Skeletal muscle satellite cell (primary cell): ENCODE measurements at regions not wholly inside any gene's neighbourhood (a gene's known extent, or its start where the extent isn't known, plus 50 kb on each side); places are given as distances from the start of the nearest gene placed in this dataset.
"Not testable (repeated sequence)": the region's sequence is repeated elsewhere in the genome, so short reads cannot be mapped to it uniquely, and the experiment has no call there.

Experiments
- H3K27me3 ChIP-seq: 2 replicates; pipeline ENCODE4 v1.7.0; 2013; ENCODE audit warnings: low read length; ENCODE audit not compliant: control insufficient read depth, insufficient read depth
- H3K36me3 ChIP-seq: 2 replicates; pipeline ENCODE4 v1.7.0; 2013; ENCODE audit warnings: mild to moderate bottlenecking, control low read depth, low read length; ENCODE audit not compliant: insufficient read depth
- H3K4me1 ChIP-seq: 2 replicates; pipeline ENCODE4 v1.7.0; 2013; ENCODE audit warnings: low read length; ENCODE audit not compliant: control insufficient read depth, insufficient read depth
- H3K4me2 ChIP-seq: 2 replicates; pipeline ENCODE4 v1.7.0; 2013; ENCODE audit warnings: mild to moderate bottlenecking, low read length
- H3K4me3 ChIP-seq: 2 replicates; pipeline ENCODE4 v1.7.0; 2013; ENCODE audit warnings: low read length
- H3K9ac ChIP-seq: 2 replicates; pipeline ENCODE4 v1.7.0; 2013; ENCODE audit warnings: mild to moderate bottlenecking, low read depth, low read length, moderate library complexity
- H3K9me3 ChIP-seq: replicated peaks from 2 replicates; pipeline ENCODE4 v1.7.0; 2013; ENCODE audit warnings: mild to moderate bottlenecking, control low read depth, low read length

DNA sequence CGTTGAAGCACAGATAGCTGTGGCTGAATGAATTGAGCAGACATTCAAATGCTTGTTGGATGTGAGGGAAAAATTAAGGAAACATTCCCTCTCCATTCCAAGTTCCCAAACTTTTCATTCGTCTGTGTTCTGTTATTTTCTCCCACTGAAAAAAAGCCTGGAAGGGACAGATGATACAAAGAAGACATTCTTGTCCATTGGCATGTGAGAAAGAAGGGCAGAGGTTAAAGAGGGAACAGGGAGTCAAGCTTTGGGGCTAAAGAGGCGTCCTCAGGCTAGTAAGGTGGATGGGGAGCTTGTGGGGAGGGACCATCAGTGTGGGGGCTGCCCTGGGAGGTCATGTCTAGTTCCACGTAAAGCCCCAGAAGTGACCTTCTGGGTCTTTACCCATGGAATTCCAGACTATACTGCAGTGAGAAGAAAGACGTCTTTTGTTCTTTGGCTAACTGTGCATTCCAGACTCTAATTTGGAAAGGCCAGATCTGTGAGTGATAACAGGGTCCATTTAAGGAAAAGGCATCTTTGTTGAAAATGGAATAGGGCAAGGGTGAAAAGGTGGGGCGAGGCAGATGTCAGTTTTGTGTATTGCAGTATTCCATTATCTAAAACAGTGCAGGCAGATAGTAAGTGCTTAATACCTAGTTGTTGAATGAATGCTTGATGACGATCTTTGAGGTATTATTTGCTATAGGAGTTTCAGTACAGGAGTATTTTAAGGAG, 117.5 kb downstream of the SOX4 start:
- Histone ChIP-seq H3K4me1 (no peaks in the 10 kb centered on the region), H3K9ac (no peak overlapping the region), H3K4me3 (no peak overlapping the region), H3K9me3 (no peaks in the 10 kb centered on the region), H3K4me2 (no peak overlapping the region), H3K27me3 (no peaks in the 10 kb centered on the region), H3K36me3 (no peaks in the 10 kb centered on the region)

GRCh38 chr6:21712213-21712612, 118.7 kb downstream of the SOX4 start:
- H3K27me3 ChIP-seq: no peaks in the 10 kb centered on the region

GRCh38 chr6:21713481-21713880, 119.9 kb downstream of the SOX4 start:
- no peaks in the 10 kb centered on the region for H3K4me1 ChIP-seq
- no peaks in the 10 kb centered on the region for H3K27me3 ChIP-seq
- no peaks in the 10 kb centered on the region for H3K9me3 ChIP-seq
- H3K36me3 ChIP-seq: no peaks in the 10 kb centered on the region
- H3K4me2 ChIP-seq: no peak overlapping the region
- H3K4me3 ChIP-seq: no peak overlapping the region
- H3K9ac ChIP-seq: no peak overlapping the region

More at GRCh38 chr6:21712213-21712612, 118.7 kb downstream of the SOX4 start:
- Histone ChIP-seq H3K4me2 (no peak overlapping the region), H3K4me3 (no peak overlapping the region), H3K36me3 (no peaks in the 10 kb centered on the region), H3K9me3 (no peaks in the 10 kb centered on the region), H3K4me1 (no peaks in the 10 kb centered on the region), H3K9ac (no peak overlapping the region)

GRCh38 chr6:21715180-21715579, 121.6 kb downstream of the SOX4 start:
- H3K4me1 ChIP-seq: no peaks in the 10 kb centered on the region
- no peaks in the 10 kb centered on the region for H3K27me3 ChIP-seq
- no peak overlapping the region for H3K4me2 ChIP-seq
- H3K9me3 ChIP-seq: no peaks in the 10 kb centered on the region
- H3K4me3 ChIP-seq: no peak overlapping the region
- no peaks in the 10 kb centered on the region for H3K36me3 ChIP-seq
- no peak overlapping the region for H3K9ac ChIP-seq

DNA sequence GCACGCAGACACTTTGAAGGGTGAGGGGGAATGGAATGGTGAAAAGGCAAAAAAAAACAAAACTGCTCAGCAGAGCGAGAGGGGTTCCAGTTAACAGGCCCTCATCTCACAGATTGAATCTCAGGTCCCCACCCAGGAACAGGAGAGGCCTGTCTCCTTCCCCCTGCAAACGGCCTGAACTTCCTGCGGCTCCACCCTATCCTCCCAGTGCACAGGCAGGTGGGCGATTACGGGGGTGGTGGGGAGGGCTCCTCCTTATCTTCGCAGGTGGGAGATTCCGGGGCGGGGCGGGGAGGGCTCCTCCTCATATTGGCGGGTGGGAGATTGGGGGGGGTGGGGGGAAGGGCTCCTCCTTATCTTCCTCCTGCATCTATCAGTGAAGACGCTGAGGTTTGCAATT, 129.0 kb downstream of the SOX4 start:
- Histone ChIP-seq H3K9ac (no peak overlapping the region), H3K4me1 (no peaks in the 10 kb centered on the region), H3K9me3 (no peaks in the 10 kb centered on the region), H3K4me2 (no peak overlapping the region), H3K36me3 (no peaks in the 10 kb centered on the region), H3K27me3 (no peaks in the 10 kb centered on the region), H3K4me3 (no peak overlapping the region)

- Histone ChIP-seq H3K9me3 (no peaks in the 10 kb centered on the region), H3K4me1 (peaks cover 3% of the 10 kb centered on the region), H3K27me3 (no peaks in the 10 kb centered on the region), H3K4me3 (no peak overlapping the region), H3K4me2 (no peak overlapping the region), H3K36me3 (no peaks in the 10 kb centered on the region), H3K9ac (no peak overlapping the region)
Observed at GRCh38 chr6:21726676-21727075, 133.1 kb downstream of the SOX4 start.

DNA sequence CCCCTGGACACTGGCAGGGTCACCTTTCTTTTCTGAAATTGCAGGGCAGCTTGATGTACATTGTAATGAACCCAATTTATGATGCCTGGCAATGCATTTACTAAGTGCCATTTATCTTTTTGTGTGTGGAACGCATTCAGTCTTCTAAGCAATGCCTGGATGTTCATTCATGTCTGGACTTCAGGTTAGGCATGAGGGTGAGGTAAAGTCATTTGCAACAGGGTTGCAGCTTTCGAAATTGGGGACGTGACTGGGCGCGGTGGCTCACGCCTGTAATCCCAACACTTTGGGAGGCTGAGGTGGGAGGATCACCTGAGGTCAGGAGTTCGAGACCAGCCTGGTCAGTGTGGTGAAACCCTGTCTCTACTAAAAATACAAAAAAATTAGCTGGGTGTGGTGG, 134.6 kb downstream of the SOX4 start:
- no peaks in the 10 kb centered on the region for H3K9me3 ChIP-seq
- H3K9ac ChIP-seq: no peak overlapping the region
- H3K36me3 ChIP-seq: no peaks in the 10 kb centered on the region
- no peak overlapping the region for H3K4me3 ChIP-seq
- no peak overlapping the region for H3K4me2 ChIP-seq
- no peaks in the 10 kb centered on the region for H3K27me3 ChIP-seq
- H3K4me1 ChIP-seq: peaks cover 14% of the 10 kb centered on the region

GRCh38 chr6:21729431-21729830, 135.9 kb downstream of the SOX4 start:
- Histone ChIP-seq H3K4me3 (no peak overlapping the region), H3K27me3 (no peaks in the 10 kb centered on the region), H3K4me1 (peaks cover 20% of the 10 kb centered on the region), H3K9ac (no peak overlapping the region), H3K9me3 (no peaks in the 10 kb centered on the region), H3K36me3 (no peaks in the 10 kb centered on the region), H3K4me2 (no peak overlapping the region)

- H3K36me3 ChIP-seq: no peaks in the 10 kb centered on the region
- H3K4me2 ChIP-seq: no peak overlapping the region
- no peaks in the 10 kb centered on the region for H3K9me3 ChIP-seq
- H3K4me3 ChIP-seq: no peak overlapping the region
- peaks cover 20% of the 10 kb centered on the region for H3K4me1 ChIP-seq
- no peaks in the 10 kb centered on the region for H3K27me3 ChIP-seq
- H3K9ac ChIP-seq: no peak overlapping the region
Observed at GRCh38 chr6:21730533-21730932, 137.0 kb downstream of the SOX4 start.

DNA sequence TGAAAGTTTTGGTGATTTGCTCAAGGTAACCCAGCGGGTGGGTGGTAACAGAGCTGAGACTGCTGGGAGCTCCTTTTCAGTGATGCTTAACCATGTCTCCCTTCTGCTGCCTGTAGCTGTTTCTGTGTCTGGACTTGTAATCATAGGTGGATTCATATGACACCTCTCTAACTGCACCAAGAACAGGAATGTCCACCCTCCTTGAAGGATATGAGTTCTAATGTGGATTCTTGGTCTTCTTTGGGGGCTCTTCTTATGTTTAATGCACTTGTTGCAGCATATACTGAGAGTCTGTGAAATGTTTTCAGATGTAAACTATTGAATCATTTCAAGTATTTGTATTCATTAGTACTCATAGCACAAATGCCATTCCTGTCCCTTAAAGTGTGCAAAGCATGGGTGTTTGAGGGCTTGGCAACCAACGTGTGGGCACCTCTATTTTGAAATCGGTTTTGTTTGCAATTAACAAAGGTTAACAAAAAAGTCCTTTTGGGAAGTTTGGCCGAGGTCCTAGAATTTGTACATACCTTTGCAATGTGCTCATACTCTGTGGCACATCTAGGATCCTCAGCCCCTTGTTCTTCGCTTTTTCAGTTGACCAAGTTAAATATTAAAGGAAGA, 138.0 kb downstream of the SOX4 start:
- peaks cover 20% of the 10 kb centered on the region for H3K4me1 ChIP-seq
- H3K4me2 ChIP-seq: no peak overlapping the region
- H3K27me3 ChIP-seq: no peaks in the 10 kb centered on the region
- H3K9ac ChIP-seq: no peak overlapping the region
- H3K4me3 ChIP-seq: no peak overlapping the region
- H3K9me3 ChIP-seq: no peaks in the 10 kb centered on the region
- no peaks in the 10 kb centered on the region for H3K36me3 ChIP-seq

DNA sequence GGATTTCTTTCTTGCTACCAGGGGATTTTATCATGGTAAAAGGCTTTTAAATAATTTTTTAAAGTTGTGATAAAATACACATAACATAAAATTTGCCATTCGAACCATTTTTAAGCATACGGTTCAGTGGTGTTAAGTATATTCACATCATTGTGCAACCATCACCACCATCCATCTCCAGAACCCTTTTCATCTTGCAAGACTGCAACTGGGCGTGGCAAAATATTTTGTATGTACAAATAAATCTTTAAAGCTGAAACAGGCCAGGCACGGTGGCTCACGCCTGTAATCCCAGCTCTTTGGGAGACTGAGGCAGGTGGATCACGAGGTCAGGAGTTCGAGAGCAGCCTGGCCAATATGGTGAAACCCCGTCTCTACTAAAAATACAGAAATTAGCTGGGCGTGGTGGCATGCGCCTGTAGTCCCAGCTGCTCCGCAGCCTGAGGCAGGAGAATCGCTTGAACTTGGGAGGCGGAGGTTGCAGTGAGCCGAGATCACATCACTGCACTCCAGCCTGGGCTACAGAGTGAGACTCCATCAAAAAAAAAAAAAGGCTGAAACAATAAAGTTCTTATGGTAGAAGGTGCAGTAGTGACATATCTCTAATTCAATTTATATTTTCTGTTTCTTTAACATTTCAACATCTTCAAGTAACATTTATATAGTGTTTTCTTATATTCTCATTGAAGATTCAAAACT, 138.6 kb downstream of the SOX4 start:
- H3K9me3 ChIP-seq, H3K4me2 ChIP-seq, H3K9ac ChIP-seq, H3K4me3 ChIP-seq, H3K27me3 ChIP-seq, H3K36me3 ChIP-seq: not testable (repeated sequence)
- peaks cover 20% of the 10 kb centered on the region for H3K4me1 ChIP-seq
